LNCAP (cell line): ENCODE measurements at regions not wholly inside any gene's neighbourhood (a gene's known extent, or its start where the extent isn't known, plus 50 kb on each side); places are given as distances from the start of the nearest gene placed in this dataset.

Experiments
- CTCF ChIP-seq: fragments of 450-650 bp; IDR thresholded peaks from 2 replicates; pipeline ENCODE4 v1.5.1; 2017; ENCODE audit warnings: mild to moderate bottlenecking

- TF ChIP-seq CTCF: no peak
Measured at GRCh38 chr10:78398382-78398781, 364.7 kb downstream of the RPS24 start.

GRCh38 chr10:78401624-78402367 lies 368.1 kb downstream of the RPS24 start:
- no peak for TF ChIP-seq CTCF

- TF ChIP-seq CTCF: no peak
Measured at GRCh38 chr10:78402591-78402990, 368.9 kb downstream of the RPS24 start.

- no peak for TF ChIP-seq CTCF
Measured at GRCh38 chr10:78403781-78404180, 370.1 kb downstream of the RPS24 start.

- no peak for TF ChIP-seq CTCF
Measured at GRCh38 chr10:78404296-78404695, 370.6 kb downstream of the RPS24 start.

GRCh38 chr10:78405231-78405630 lies 371.6 kb downstream of the RPS24 start:
- no peak for TF ChIP-seq CTCF

GRCh38 chr10:78405736-78406135 lies 372.1 kb downstream of the RPS24 start:
- TF ChIP-seq CTCF: no peak

GRCh38 chr10:78406648-78407008 lies 373.0 kb downstream of the RPS24 start:
- no peak for TF ChIP-seq CTCF
